Pancreas (tissue), 10 donors: ENCODE measurements at regions not wholly inside any gene's neighbourhood (a gene's known extent, or its start where the extent isn't known, plus 50 kb on each side); places are given as distances from the start of the nearest gene placed in this dataset.
A peak's percentile ranks its signal among the peaks of the same experiment; 100 is the strongest.

Experiments
- ATAC-seq, 4 donors: fragments of 200-7000 bp; cut with Tn5 transposase; one replicate each; pipeline versions ENCODE4 v1.8.0 to v1.9.1; 2020; ENCODE audit warnings: mild to moderate bottlenecking in 4 of 4, moderate library complexity in 4 of 4
- DNase-seq, 6 donors: peaks; one replicate each; pipeline ENCODE4 v3.0.0-alpha.2; 2020
- FAIRE-seq: peaks from 2 replicates; lab custom pipeline; 2012; peaks lifted over from hg19 to GRCh38; lab: Jason Lieb, UNC
- H3K27ac ChIP-seq, 4 donors: fragments of 200-600 bp; sonication (generic); 1 replicate in 3 of 4; 2 replicates in 1 of 4; pipeline versions ENCODE4 v1.5.0 to v1.8.0; 2020
- H3K27me3 ChIP-seq, 4 donors: fragments of 200-600 bp; one replicate each; pipeline ENCODE4 v1.8.0; 2021
- H3K36me3 ChIP-seq, 3 donors: fragments of 200-600 bp; sonication (generic) in 1 of 3; one replicate each; pipeline versions ENCODE4 v1.5.0 to v1.8.0; 2020 to 2021
- H3K4me1 ChIP-seq, 3 donors: fragments of 200-600 bp; one replicate each; pipeline ENCODE4 v1.8.0; 2021
- H3K4me3 ChIP-seq, 4 donors: fragments of 200-600 bp; sonication (generic) in 2 of 4; one replicate each; pipeline versions ENCODE4 v1.5.0 to v1.8.0; 2020 to 2021
- H3K9me3 ChIP-seq, 4 donors: fragments of 200-600 bp; one replicate each; pipeline ENCODE4 v1.8.0; 2021
- CTCF ChIP-seq, 4 donors: fragments of 200-600 bp; sonication (generic) in 3 of 4; IDR thresholded peaks; one replicate each; pipeline versions ENCODE4 v1.5.0 to v1.8.0; 2021; ENCODE audit warnings: antibody characterized with exemption in 4 of 4
- WGBS, 2 donors: extraction: QIAGEN DNeasy Blood & Tissue Kit; methylation state at CpG; one replicate each; pipeline ENCODE4 v1.1.7; 2013; 5-methylcytosine and 5-hydroxymethylcytosine counted together
- intact Hi-C, 3 donors: fragments of 100-400 bp; cut with DNase I; formaldehyde crosslinking; loops; one replicate each; pipeline versions ENCODE4 v1.11.1 to v1.14.2; 2022
- donor health status: healthy with polysubstance abuse.
- donor health status: DM: no; HTN: no; CAD: no; lungs with moderate emphysema.
- donor health status: DM: no; HTN: no; CAD: no.
- donor health status: control.
- donor health status: control.
- donor health status: Bipolar disorder and iron deficiency.
- donor health status: DM: yes; HTN: yes; CAD: no.
- donor health status: DM: no; HTN: no; CAD: no.
- donor health status: DM: no; HTN: no; CAD: no.
- donor health status: DM: yes; HTN: yes; CAD: no.

- no peak for DNase-seq
- peak in 1 of 4 donors; percentile 54 for ATAC-seq
- H3K9me3 ChIP-seq = no peaks in the 10 kb centered on the region
- H3K36me3 ChIP-seq = no peaks in the 10 kb centered on the region
- H3K4me1 ChIP-seq = no peaks in the 10 kb centered on the region
- intact Hi-C loops = no loop called here
- 7 to 21% methylated on average over 12 of the region's 12 CpGs for WGBS, 2 donors
- FAIRE-seq = no peak
- no peaks in the 10 kb centered on the region for H3K27me3 ChIP-seq
- no peak for TF ChIP-seq CTCF (IDR thresholded peaks at IDR 0.05)
- H3K4me3 ChIP-seq = no peak overlapping the region
- H3K27ac ChIP-seq = no peak overlapping the region
Measured at GRCh38 chr16:86994651-86995171, 322.5 kb downstream of the C16orf95 start.

- H3K27me3 ChIP-seq = no peaks in the 10 kb centered on the region
- DNase-seq = no peak
- intact Hi-C loops = no loop called here
- FAIRE-seq = no peak
- WGBS, 2 donors = 50 to 58% methylated on average over 15 of the region's 15 CpGs
- no peak for ATAC-seq
- H3K36me3 ChIP-seq = no peaks in the 10 kb centered on the region
- no peak overlapping the region for H3K4me3 ChIP-seq
- H3K4me1 ChIP-seq = no peaks in the 10 kb centered on the region
- no peak for TF ChIP-seq CTCF (IDR thresholded peaks at IDR 0.05)
- H3K9me3 ChIP-seq = no peaks in the 10 kb centered on the region
- H3K27ac ChIP-seq = no peak overlapping the region
Measured at GRCh38 chr16:86995456-86995855, 321.7 kb downstream of the C16orf95 start.

- FAIRE-seq = no peak
- H3K4me3 ChIP-seq = no peak overlapping the region
- no peak overlapping the region for H3K27ac ChIP-seq
- H3K36me3 ChIP-seq = no peaks in the 10 kb centered on the region
- intact Hi-C loops = no loop called here
- no peak for TF ChIP-seq CTCF (IDR thresholded peaks at IDR 0.05)
- no peaks in the 10 kb centered on the region for H3K4me1 ChIP-seq
- DNase-seq = no peak
- 80 to 95% methylated on average over 10 of the region's 10 CpGs for WGBS, 2 donors
- no peak for ATAC-seq
- H3K9me3 ChIP-seq = no peaks in the 10 kb centered on the region
- no peaks in the 10 kb centered on the region for H3K27me3 ChIP-seq
Measured at GRCh38 chr16:86996081-86996480, 321.1 kb downstream of the C16orf95 start.

- no peak for TF ChIP-seq CTCF (IDR thresholded peaks at IDR 0.05)
- H3K9me3 ChIP-seq = no peaks in the 10 kb centered on the region
- no peaks in the 10 kb centered on the region for H3K4me1 ChIP-seq
- no peak overlapping the region for H3K4me3 ChIP-seq
- FAIRE-seq = no peak
- ATAC-seq = no peak
- no peak overlapping the region for H3K27ac ChIP-seq
- DNase-seq = no peak
- intact Hi-C loops = no loop called here
- no peaks in the 10 kb centered on the region for H3K36me3 ChIP-seq
- H3K27me3 ChIP-seq = no peaks in the 10 kb centered on the region
- 45 to 53% methylated on average over 11 of the region's 11 CpGs for WGBS, 2 donors
Measured at GRCh38 chr16:86997058-86997457, 320.1 kb downstream of the C16orf95 start.

- Histone ChIP-seq H3K4me3 (no peak overlapping the region), H3K27me3 (no peaks in the 10 kb centered on the region), H3K4me1 (no peaks in the 10 kb centered on the region), H3K9me3 (no peaks in the 10 kb centered on the region), H3K36me3 (no peaks in the 10 kb centered on the region), H3K27ac (no peak overlapping the region)
- TF ChIP-seq CTCF (IDR thresholded peaks at IDR 0.05) = no peak
- intact Hi-C loops = no loop called here
- 75 to 87% methylated on average over 21 of the region's 21 CpGs for WGBS, 2 donors
- no peak for FAIRE-seq
- no peak for ATAC-seq
- no peak for DNase-seq
Measured at GRCh38 chr16:86998196-86999001, 318.8 kb downstream of the C16orf95 start.
